Superior temporal gyrus (tissue), 1 donor: ENCODE measurements at regions not wholly inside any gene's neighbourhood (a gene's known extent, or its start where the extent isn't known, plus 50 kb on each side); places are given as distances from the start of the nearest gene placed in this dataset.

Experiments
- DNase-seq: peaks from one replicate; pipeline ENCODE4 v3.0.0-alpha.2; 2016; ENCODE audit errors: extremely low spot score

GRCh38 chr11:33646629-33647028 lies 54.0 kb downstream of the C11orf91 start:
- no peak for DNase-seq

- DNase-seq: no peak
These were observed 54.5 kb downstream of the C11orf91 start for GRCh38 chr11:33646168-33646567.

- DNase-seq: no peak
These were observed 54.9 kb downstream of the C11orf91 start for GRCh38 chr11:33645686-33646085.

DNA sequence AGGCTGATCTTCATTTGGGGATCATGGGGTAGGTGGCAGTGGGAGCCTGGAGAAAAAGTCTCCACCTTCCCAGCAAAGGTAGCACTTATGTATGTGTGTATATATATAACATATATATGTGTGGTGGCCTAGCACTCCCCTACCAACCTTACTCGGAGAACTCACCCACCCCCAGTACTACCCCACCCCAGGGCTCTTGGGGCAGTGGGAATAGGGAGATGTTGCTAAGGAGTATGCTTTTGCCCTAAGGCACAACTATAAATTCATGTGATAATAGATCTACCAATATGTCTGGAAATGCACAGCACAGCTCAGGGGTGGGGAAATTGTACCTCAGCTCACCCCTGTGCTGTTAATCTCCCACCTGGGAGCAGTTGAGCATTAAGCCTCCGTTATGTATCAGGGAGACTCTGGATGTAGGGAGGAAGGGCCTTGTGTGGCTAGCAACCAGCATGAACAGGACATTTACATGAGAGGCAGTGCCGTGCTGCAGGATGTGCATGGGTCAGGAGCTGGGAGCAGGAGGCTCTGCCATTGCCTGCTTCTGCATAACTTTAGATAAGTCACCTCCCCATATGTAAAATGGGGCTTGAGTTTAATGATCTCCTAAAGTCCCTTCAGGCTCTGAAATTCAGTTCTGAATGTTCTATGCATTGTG lies 57.3 kb downstream of the C11orf91 start:
- no peak for DNase-seq

DNA sequence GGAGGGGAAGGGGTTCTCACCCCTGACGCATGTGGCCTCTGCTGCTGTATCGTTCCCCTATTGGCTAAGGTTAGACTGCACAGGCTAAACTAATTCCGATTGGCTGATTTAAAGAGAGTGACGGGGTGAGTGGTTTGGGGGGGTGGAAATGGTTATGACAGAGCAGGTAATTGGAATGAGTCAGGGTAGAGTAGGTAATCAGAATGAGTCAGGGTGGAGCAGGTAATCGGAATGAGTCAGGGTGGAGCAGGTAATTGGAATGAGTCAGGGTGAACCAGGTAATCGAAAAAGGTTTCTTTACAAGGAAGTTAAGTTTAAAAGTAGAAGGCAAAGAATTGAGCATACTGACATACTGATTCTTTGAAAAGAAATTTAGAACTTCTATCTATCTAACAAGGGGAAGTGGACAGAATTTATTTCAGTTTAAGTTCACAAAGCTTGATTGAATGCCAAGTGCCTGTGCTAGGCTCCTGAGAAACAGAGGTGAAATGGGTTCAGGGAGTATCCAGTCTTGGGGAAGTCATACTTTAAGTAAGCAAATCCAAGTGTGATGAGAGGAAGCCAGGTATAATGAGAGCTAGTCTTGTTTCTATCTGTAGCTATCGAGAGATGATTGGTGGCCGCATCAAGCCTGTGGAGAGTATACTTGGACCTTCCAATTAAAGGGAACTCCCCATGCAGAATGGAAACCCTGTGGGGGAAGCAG lies 58.0 kb downstream of the C11orf91 start:
- no peak for DNase-seq

DNA sequence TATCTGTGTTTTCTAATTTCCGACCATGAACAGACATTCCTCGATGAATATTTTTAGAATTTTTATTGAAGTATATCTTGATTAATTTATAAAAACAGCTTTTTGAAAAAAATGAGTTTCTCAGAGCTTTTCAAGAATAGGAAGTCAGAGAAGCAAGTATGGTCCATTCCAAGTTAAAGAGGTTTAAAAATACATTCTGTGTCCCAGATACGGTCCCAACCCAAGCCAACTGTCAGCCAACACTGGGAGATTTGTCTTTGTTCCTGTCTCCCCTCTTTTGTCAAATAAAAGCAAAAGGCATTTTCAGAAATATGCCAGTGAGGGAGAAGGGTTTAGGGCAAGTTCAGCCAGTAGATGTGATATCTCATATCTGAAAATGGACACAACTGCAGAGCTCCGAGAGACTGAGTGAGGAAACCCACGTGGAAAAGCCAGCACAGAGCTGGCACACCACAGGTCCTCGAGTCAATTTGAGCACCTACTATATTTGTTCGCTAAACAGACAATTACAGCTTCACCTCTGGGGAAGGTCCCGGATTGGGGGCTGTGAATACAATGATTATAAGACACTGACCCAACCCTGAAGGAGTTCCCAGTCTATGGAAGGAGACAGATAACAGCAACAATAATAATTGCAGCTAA lies 59.8 kb downstream of the C11orf91 start:
- DNase-seq: no peak

DNA sequence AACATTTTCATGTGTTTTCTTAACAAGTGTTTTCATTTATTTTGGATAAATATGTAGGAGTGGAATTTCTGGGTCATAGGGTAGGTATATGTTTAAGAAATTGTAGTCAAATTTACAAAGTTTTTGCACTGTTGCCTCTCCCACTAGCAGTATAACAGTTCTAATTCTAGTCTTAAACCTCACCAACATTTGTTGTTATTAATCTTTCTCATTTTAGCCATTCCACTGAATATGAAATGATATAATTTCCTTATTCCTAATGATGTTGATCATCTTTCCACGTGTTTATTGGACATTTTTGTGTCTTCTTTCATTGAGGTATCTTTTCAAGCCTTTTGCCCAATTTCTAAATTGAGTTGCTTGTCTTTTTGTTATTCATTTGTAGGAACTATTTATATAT lies 62.0 kb downstream of the C11orf91 start:
- DNase-seq: no peak

GRCh38 chr11:33636104-33636503 lies 64.5 kb downstream of the C11orf91 start:
- no peak for DNase-seq

- DNase-seq: peak; percentile 73
These were observed 65.5 kb downstream of the C11orf91 start for GRCh38 chr11:33635161-33635560.

DNA sequence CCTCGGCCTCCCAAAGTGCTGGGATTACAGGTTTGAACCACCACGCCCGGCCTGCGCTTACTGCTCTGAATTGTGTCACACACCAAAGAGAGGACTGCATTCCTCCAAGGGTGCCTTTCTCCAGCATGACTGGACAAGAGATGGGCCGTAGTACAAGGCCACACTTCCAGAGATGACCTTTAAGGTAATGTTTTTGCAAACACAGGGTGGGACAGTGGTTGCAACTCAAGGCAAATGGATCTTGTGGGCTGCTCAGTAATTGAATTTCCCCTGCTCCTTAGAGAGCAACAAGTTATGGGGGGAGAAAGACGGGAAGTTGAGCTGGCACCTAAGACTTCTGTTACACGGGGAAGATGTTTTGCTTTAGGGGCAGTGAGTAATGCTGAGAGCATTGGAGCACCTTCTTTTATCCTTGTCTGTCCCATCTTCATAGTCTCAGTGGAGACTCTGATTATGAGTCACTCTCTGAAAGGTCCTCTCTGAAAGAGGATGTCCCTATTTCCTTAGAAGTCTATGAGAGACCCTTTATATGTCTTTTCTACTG lies 66.3 kb downstream of the C11orf91 start:
- DNase-seq: no peak

- no peak for DNase-seq
These were observed 67.2 kb downstream of the C11orf91 start for GRCh38 chr11:33633251-33634003.

GRCh38 chr11:33631749-33632091 lies 68.9 kb downstream of the C11orf91 start:
- DNase-seq: no peak

DNA sequence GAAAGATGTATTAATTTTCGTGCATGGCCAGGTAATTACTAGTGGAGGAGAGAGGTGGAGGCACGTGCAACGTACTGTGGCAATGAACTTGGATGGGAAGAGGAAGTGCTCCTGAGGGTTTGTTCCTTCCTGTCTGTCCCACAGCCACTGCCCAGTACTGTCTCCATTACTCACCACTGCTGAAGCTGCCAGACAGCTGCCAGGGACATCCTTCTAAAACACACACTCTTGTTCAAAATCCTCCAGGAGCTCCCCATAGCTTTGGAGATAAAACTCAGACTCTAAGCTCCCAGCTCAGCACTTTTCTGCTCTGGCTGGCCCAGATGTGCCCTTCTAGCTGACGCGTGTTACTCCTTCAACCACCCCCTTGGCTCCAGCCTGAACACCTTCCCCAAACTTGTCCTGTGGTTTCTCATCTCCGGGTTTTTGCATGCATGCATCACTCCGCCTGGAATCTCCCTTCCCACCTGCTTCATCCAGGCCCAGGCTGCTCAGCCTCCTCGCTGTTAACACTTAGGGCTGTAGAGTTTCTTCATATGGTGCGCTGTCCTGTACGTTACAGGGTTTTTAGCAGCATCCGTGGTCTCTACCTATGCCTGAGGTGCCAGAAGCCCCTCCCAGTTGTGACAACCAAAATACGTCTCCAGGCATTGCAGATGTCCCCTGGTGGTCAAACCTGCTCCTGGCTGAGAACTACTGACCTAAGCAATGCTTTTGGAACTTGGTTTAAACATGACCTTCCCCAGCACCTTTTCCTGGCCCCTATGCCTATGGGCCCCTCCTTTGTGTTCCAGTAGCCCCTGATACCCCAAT lies 69.5 kb downstream of the C11orf91 start:
- no peak for DNase-seq

DNA sequence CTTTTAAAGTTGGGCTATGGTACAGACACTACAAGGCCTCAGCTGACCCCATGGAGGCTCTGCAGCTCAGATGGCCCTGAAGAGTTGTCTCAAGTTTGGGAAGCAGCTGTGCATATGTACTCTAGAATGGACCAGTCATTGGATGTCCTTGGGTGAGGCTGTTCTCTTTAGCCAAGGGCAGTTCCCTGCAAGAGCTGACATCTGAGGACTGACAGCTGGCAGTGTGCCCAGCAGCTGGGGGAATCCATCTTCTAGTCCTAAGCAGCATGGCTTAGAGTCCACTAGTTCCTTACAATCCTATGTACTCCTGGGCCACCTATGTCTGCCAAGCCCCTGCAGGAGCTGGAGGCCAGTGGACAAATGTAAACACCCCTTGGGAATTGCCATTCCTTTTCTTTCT lies 76.5 kb downstream of the C11orf91 start:
- DNase-seq: no peak

DNA sequence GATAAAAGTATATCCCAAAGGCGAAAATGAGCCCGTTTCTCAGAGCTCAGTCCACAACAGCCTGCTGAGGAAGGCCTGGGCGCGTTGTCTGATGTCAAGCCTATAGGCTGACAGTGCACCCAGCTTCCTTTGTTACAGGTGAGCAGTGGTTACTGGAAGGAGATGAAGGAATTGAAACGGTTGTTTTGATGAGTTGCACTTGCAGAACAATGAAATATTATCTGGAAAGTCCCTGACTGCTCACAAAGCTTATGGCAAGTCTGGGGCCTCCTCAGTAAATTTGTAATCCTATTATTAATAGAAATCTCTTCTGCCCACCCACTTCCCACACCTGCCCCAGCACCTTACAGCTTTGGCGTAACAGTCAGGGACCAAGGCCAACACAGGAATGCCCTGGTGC lies 77.8 kb downstream of the C11orf91 start:
- DNase-seq: no peak

GRCh38 chr11:33622186-33622585 lies 78.4 kb downstream of the C11orf91 start:
- DNase-seq: no peak

- DNase-seq: peak; percentile 67
These were observed 80.0 kb downstream of the C11orf91 start for GRCh38 chr11:33620423-33621171.

- DNase-seq: peak; percentile 67
These were observed 81.7 kb downstream of the C11orf91 start for GRCh38 chr11:33618956-33619355.

DNA sequence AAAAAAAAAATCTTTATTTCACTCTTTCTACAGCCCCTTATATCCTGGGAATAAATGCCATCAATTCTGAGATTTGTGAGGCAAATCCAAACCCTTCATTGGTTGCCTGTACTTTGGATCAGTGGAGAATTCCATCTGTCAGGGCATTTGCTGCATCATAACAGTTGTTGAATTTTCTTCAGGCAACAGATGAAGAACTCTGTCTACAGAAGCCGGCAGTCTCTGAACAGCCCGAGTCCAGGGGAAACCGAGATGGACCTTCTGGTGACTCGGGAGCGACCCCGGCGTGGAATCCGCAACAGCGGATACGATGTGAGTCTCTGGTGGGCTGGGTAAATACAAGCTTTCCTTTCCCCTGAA lies 82.3 kb downstream of the C11orf91 start:
- peak; percentile 45 for DNase-seq

DNA sequence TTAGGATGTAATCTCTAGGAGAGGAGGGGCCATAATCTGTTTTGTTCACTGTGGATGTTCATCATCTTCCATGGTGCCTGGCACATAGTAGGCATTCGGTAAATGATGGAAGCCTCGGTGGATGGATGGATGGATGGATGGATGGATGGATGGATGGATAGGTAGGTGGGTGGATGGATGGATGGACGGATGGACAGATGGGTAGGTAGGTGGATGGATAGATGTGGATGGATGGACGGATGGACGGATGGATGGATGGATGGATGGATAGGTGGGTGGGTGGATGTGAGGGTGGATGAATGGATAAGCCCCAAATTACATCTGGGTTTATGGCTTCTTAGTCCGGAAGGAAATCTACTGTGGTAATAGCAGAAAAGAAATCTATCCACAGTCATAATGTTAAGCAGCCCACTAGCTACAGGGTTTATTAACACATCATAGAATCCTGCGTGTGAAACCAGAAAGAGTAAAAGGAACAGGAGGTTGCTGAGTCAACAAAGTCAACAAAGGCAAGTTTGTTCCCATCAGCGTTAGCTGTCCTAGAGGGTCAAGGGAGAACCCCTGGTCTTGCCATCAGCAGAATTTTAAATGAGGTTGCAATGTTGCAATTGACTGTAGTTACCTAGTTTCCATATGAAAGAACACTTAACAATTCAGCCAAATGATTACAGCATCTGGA lies 82.8 kb downstream of the C11orf91 start:
- DNase-seq: peak; percentile 26
